ENCODE measurements at regions not wholly inside any gene's neighbourhood (a gene's known extent, or its start where the extent isn't known, plus 50 kb on each side); places are given as distances from the start of the nearest gene placed in this dataset.

DNA sequence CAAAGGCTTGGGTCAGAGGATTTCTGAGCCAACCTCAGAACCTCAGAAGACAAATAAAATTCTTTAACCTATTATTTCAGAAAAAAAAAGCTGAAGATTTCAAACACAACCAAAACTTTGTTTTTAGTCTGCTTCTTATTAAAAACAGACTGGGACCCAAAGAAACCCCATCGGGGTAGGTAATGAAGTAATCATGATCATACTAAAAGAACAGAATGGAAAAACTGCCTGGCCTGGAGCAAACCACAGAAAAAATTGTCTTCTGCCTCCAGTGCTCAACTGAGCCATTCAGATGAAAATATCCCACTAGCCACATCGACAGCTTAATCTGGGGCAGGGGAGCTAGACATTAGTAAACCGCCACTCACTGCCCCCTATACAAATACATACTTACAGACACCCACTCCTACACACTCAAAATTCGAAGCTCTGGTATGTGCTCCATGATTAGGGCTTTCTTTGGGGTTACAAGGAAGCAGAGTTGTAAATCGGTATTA, 76.5 kb downstream of the SDC1 start:
- Histone ChIP-seq H3K4me3 (replicated peaks; ENCODE audit: insufficient read depth, low read length) (no peak overlapping the region), H3K27me3 (ENCODE audit: insufficient read depth, poor library complexity, severe bottlenecking) (peaks cover 2% of the 10 kb centered on the region), H3K27ac (replicated peaks) (no peak overlapping the region)
- DNase-seq (ENCODE audit: low read depth in 1 of 2, low spot score in 1 of 2) = no peak
- TF ChIP-seq, protein P1, sequence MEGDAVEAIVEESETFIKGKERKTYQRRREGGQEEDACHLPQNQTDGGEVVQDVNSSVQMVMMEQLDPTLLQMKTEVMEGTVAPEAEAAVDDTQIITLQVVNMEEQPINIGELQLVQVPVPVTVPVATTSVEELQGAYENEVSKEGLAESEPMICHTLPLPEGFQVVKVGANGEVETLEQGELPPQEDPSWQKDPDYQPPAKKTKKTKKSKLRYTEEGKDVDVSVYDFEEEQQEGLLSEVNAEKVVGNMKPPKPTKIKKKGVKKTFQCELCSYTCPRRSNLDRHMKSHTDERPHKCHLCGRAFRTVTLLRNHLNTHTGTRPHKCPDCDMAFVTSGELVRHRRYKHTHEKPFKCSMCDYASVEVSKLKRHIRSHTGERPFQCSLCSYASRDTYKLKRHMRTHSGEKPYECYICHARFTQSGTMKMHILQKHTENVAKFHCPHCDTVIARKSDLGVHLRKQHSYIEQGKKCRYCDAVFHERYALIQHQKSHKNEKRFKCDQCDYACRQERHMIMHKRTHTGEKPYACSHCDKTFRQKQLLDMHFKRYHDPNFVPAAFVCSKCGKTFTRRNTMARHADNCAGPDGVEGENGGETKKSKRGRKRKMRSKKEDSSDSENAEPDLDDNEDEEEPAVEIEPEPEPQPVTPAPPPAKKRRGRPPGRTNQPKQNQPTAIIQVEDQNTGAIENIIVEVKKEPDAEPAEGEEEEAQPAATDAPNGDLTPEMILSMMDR (IDR thresholded peaks at IDR 0.05; ENCODE audit: insufficient read depth, low read length) = no peak
- TF ChIP-seq POLR2AphosphoS5 (IDR thresholded peaks at IDR 0.05; ENCODE audit: low read depth) = no peak
- no peak for TF ChIP-seq SPI1 (IDR thresholded peaks at IDR 0.05; ENCODE audit: borderline replicate concordance, low read depth)
- TF ChIP-seq, protein P2, sequence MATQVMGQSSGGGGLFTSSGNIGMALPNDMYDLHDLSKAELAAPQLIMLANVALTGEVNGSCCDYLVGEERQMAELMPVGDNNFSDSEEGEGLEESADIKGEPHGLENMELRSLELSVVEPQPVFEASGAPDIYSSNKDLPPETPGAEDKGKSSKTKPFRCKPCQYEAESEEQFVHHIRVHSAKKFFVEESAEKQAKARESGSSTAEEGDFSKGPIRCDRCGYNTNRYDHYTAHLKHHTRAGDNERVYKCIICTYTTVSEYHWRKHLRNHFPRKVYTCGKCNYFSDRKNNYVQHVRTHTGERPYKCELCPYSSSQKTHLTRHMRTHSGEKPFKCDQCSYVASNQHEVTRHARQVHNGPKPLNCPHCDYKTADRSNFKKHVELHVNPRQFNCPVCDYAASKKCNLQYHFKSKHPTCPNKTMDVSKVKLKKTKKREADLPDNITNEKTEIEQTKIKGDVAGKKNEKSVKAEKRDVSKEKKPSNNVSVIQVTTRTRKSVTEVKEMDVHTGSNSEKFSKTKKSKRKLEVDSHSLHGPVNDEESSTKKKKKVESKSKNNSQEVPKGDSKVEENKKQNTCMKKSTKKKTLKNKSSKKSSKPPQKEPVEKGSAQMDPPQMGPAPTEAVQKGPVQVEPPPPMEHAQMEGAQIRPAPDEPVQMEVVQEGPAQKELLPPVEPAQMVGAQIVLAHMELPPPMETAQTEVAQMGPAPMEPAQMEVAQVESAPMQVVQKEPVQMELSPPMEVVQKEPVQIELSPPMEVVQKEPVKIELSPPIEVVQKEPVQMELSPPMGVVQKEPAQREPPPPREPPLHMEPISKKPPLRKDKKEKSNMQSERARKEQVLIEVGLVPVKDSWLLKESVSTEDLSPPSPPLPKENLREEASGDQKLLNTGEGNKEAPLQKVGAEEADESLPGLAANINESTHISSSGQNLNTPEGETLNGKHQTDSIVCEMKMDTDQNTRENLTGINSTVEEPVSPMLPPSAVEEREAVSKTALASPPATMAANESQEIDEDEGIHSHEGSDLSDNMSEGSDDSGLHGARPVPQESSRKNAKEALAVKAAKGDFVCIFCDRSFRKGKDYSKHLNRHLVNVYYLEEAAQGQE (IDR thresholded peaks at IDR 0.05; ENCODE audit: insufficient replicate concordance, low read depth) = no peak
- no peak for TF ChIP-seq GABPA (IDR thresholded peaks at IDR 0.05; ENCODE audit: low read depth)

DNA sequence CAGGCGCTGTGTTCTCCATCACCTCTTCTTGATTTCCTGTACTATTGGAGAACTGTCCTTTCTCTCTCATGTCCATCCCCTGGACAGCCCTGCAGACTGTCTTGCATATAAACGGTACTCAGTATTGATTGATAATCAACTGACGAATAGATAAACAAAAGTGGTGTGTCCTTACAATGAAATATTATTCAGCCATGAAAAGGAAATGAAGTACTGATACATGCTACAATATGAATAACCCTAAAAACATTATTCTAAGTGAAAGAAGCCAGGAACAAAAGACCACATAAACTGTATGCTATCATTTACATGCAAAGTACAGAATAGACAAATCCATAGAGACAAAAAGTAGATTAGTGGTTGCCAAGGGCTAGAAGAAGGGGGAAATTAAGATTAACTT, 77.6 kb downstream of the SDC1 start:
- TF ChIP-seq GABPA (IDR thresholded peaks at IDR 0.05; ENCODE audit: low read depth) (no peak), POLR2AphosphoS5 (IDR thresholded peaks at IDR 0.05; ENCODE audit: low read depth) (no peak), SPI1 (IDR thresholded peaks at IDR 0.05; ENCODE audit: borderline replicate concordance, low read depth) (no peak)
- TF ChIP-seq, protein P2 (IDR thresholded peaks at IDR 0.05; ENCODE audit: insufficient replicate concordance, low read depth) = no peak
- TF ChIP-seq, protein P1 (IDR thresholded peaks at IDR 0.05; ENCODE audit: insufficient read depth, low read length) = no peak
- H3K27me3 ChIP-seq (ENCODE audit: insufficient read depth, poor library complexity, severe bottlenecking) = peaks cover 2% of the 10 kb centered on the region
- no peak overlapping the region for H3K27ac ChIP-seq (replicated peaks)

DNA sequence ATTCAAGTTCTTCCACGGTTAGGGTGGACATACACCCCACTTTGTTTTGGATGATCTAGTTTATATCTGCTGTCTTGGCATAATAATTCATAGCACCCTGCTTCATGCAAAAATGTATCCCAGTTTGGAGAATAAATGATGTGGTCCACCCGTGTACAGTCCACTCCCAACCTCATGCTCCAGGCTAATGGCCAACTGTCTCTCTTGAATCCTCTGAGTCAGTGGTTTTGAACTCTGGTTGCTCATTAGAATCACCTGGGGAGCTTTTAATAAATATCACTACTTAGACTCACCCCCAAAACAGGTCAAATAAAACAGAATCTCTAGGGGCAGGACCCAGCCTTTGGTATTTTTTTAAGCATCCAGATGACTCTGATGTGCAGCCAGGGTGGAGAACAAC, 78.5 kb downstream of the SDC1 start:
- Histone ChIP-seq H3K27ac (replicated peaks) (no peak overlapping the region), H3K27me3 (ENCODE audit: insufficient read depth, poor library complexity, severe bottlenecking) (no peaks in the 10 kb centered on the region), H3K4me3 (replicated peaks; ENCODE audit: insufficient read depth, low read length) (no peak overlapping the region)
- no peak for TF ChIP-seq SPI1 (IDR thresholded peaks at IDR 0.05; ENCODE audit: borderline replicate concordance, low read depth)
- no peak for TF ChIP-seq POLR2AphosphoS5 (IDR thresholded peaks at IDR 0.05; ENCODE audit: low read depth)
- TF ChIP-seq, protein P1 (IDR thresholded peaks at IDR 0.05; ENCODE audit: insufficient read depth, low read length) = no peak
- no peak for TF ChIP-seq GABPA (IDR thresholded peaks at IDR 0.05; ENCODE audit: low read depth)
- TF ChIP-seq, protein P2 (IDR thresholded peaks at IDR 0.05; ENCODE audit: insufficient replicate concordance, low read depth) = no peak
- DNase-seq (ENCODE audit: low read depth in 1 of 2, low spot score in 1 of 2) = no peak

More for the DNA sequence above, 77.6 kb downstream of the SDC1 start:
- no peak overlapping the region for H3K4me3 ChIP-seq (replicated peaks; ENCODE audit: insufficient read depth, low read length)
- no peak for DNase-seq (ENCODE audit: low read depth in 1 of 2, low spot score in 1 of 2)
